Neural progenitor cell (in vitro differentiated cells): ENCODE measurements at regions not wholly inside any gene's neighbourhood (a gene's known extent, or its start where the extent isn't known, plus 50 kb on each side); places are given as distances from the start of the nearest gene placed in this dataset.
"Not testable (repeated sequence)": the region's sequence is repeated elsewhere in the genome, so short reads cannot be mapped to it uniquely, and the experiment has no call there.

Source experiments
- DNase-seq: peaks from one replicate; pipeline ENCODE4 v3.0.0-alpha.2; 2016; ENCODE audit warnings: low spot score
- H2AFZ ChIP-seq: fragments of 200-600 bp; sonication (generic); replicated peaks from 2 replicates; pipeline ENCODE4 v1.6.1; 2016; ENCODE audit warnings: antibody characterized with exemption
- H3F3A ChIP-seq: fragments of 200-600 bp; sonication (generic); 2 replicates; pipeline ENCODE4 v1.6.1; 2016; ENCODE audit warnings: antibody characterized with exemption, low read depth
- H3K27ac ChIP-seq: fragments of 200-600 bp; sonication (generic); 2 replicates; pipeline ENCODE4 v1.5.1; 2016; ENCODE audit warnings: mild to moderate bottlenecking
- H3K27me3 ChIP-seq: fragments of 200-600 bp; sonication (generic); 2 replicates; pipeline ENCODE4 v1.6.1; 2016; ENCODE audit warnings: mild to moderate bottlenecking, moderate library complexity
- H3K36me3 ChIP-seq: fragments of 200-600 bp; sonication (generic); 2 replicates; pipeline ENCODE4 v1.5.1; 2016
- H3K4me1 ChIP-seq: fragments of 200-600 bp; sonication (generic); 2 replicates; pipeline ENCODE4 v1.6.1; 2016; ENCODE audit warnings: mixed run types
- H3K4me2 ChIP-seq: fragments of 200-600 bp; sonication (generic); 2 replicates; pipeline ENCODE4 v1.6.1; 2016
- H3K4me3 ChIP-seq: fragments of 200-600 bp; sonication (generic); 2 replicates; pipeline ENCODE4 v1.5.1; 2016
- H3K79me2 ChIP-seq: fragments of 200-600 bp; sonication (generic); 2 replicates; pipeline ENCODE4 v1.6.1; 2016; ENCODE audit warnings: low read depth
- H3K9ac ChIP-seq: fragments of 200-600 bp; sonication (generic); 2 replicates; pipeline ENCODE4 v1.6.1; 2016
- H3K9me3 ChIP-seq: fragments of 200-600 bp; sonication (generic); 2 replicates; pipeline ENCODE4 v1.5.1; 2016; ENCODE audit warnings: low read depth
- H4K20me1 ChIP-seq: fragments of 200-600 bp; sonication (generic); 2 replicates; pipeline ENCODE4 v1.6.1; 2016; ENCODE audit warnings: low read depth
- H3K27ac Mint-ChIP-seq: 3 replicates; pipeline ENCODE4 v1.8.0; 2021; ENCODE audit warnings: mixed read lengths
- H3K27me3 Mint-ChIP-seq: 2 replicates; pipeline ENCODE4 v1.8.0; 2022; ENCODE audit warnings: low read depth, mild to moderate bottlenecking, inconsistent platforms, moderate library complexity, mixed read lengths; ENCODE audit not compliant: insufficient read depth
- H3K36me3 Mint-ChIP-seq: 3 replicates; pipeline ENCODE4 v1.8.0; 2021; ENCODE audit warnings: mixed read lengths
- H3K4me1 Mint-ChIP-seq: 3 replicates; pipeline ENCODE4 v1.8.0; 2021; ENCODE audit warnings: mixed read lengths
- H3K4me3 Mint-ChIP-seq: 3 replicates; pipeline ENCODE4 v1.8.0; 2021; ENCODE audit warnings: mild to moderate bottlenecking, moderate library complexity, mixed read lengths
- H3K9me3 Mint-ChIP-seq: 3 replicates; pipeline ENCODE4 v1.8.0; 2020; ENCODE audit warnings: mixed read lengths
- EZH2 ChIP-seq: fragments of 200-600 bp; sonication (generic); IDR thresholded peaks from 2 replicates; pipeline ENCODE4 v1.6.1; 2017; ENCODE audit warnings: antibody characterized with exemption, mild to moderate bottlenecking, moderate library complexity
- EZH2phosphoT487 ChIP-seq: fragments of 200-600 bp; sonication (generic); IDR thresholded peaks from 2 replicates; pipeline ENCODE4 v1.6.1; 2017; ENCODE audit warnings: antibody characterized with exemption
- TF ChIP-seq, protein P1 (sequence below): fragments of 200-600 bp; sonication (generic); IDR thresholded peaks from 2 replicates; pipeline ENCODE4 v1.5.1; 2017; ENCODE audit warnings: antibody characterized with exemption, mild to moderate bottlenecking

GRCh38 chrX:150213481-150214030, 149.6 kb upstream of the MAMLD1 start:
- TF ChIP-seq EZH2phosphoT487: no peak
- TF ChIP-seq, protein P1, sequence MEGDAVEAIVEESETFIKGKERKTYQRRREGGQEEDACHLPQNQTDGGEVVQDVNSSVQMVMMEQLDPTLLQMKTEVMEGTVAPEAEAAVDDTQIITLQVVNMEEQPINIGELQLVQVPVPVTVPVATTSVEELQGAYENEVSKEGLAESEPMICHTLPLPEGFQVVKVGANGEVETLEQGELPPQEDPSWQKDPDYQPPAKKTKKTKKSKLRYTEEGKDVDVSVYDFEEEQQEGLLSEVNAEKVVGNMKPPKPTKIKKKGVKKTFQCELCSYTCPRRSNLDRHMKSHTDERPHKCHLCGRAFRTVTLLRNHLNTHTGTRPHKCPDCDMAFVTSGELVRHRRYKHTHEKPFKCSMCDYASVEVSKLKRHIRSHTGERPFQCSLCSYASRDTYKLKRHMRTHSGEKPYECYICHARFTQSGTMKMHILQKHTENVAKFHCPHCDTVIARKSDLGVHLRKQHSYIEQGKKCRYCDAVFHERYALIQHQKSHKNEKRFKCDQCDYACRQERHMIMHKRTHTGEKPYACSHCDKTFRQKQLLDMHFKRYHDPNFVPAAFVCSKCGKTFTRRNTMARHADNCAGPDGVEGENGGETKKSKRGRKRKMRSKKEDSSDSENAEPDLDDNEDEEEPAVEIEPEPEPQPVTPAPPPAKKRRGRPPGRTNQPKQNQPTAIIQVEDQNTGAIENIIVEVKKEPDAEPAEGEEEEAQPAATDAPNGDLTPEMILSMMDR: no peak
- no peak for TF ChIP-seq EZH2
- Mint-ChIP-seq H3K9me3 (peaks cover 7% of the 10 kb centered on the region), H3K4me3 (no peak overlapping the region), H3K27ac (no peak overlapping the region), H3K27me3 (peaks cover 5% of the 10 kb centered on the region), H3K4me1 (peaks cover 4% of the 10 kb centered on the region), H3K36me3 (no peaks in the 10 kb centered on the region)
- Histone ChIP-seq H3K27me3 (peaks cover 14% of the 10 kb centered on the region), H3K4me2 (no peak overlapping the region), H3F3A (no peaks in the 10 kb centered on the region), H4K20me1 (peaks cover 3% of the 10 kb centered on the region), H3K27ac (no peak overlapping the region), H3K9ac (no peak overlapping the region), H3K9me3 (no peaks in the 10 kb centered on the region), H2AFZ (no peak overlapping the region), H3K4me3 (no peak overlapping the region), H3K79me2 (no peaks in the 10 kb centered on the region), H3K36me3 (no peaks in the 10 kb centered on the region), H3K4me1 (no peaks in the 10 kb centered on the region)
- DNase-seq: no peak

- not testable (repeated sequence) for H3K27ac Mint-ChIP-seq, H3K36me3 ChIP-seq, H3K36me3 Mint-ChIP-seq, H3K4me3 ChIP-seq, H2AFZ ChIP-seq, H3F3A ChIP-seq, H3K4me1 ChIP-seq, H3K9me3 Mint-ChIP-seq, H3K9ac ChIP-seq, H3K4me1 Mint-ChIP-seq, H3K27ac ChIP-seq, H4K20me1 ChIP-seq, H3K79me2 ChIP-seq, H3K9me3 ChIP-seq, H3K4me3 Mint-ChIP-seq, H3K27me3 Mint-ChIP-seq, DNase-seq, H3K4me2 ChIP-seq
- H3K27me3 ChIP-seq: peaks cover 37% of the 10 kb centered on the region
Observed at GRCh38 chrX:150216000-150216399, 147.1 kb upstream of the MAMLD1 start.

DNA sequence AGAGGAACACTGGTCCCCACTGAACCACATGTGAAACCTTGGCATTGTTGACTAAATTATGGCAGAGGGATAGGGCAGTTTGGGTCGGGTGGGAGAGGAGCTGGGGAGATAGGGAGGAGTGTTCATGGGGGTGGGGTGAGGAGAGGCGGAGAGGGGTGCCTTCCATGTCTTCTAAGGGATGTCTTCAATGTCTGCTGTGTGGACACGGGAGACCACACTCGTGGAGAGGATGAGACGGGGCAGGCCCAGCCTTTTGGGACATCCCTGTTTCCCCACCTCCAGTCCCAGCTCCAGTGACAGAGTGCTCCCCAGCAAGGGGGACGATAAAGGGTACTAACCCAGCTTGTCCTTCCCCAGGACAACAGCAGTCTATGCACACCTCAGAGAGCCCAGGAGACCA, 146.4 kb upstream of the MAMLD1 start:
- Histone ChIP-seq H3K27me3 (peaks cover 32% of the 10 kb centered on the region), H3K4me2 (no peak overlapping the region)
- H3K27ac Mint-ChIP-seq: no peak overlapping the region

DNA sequence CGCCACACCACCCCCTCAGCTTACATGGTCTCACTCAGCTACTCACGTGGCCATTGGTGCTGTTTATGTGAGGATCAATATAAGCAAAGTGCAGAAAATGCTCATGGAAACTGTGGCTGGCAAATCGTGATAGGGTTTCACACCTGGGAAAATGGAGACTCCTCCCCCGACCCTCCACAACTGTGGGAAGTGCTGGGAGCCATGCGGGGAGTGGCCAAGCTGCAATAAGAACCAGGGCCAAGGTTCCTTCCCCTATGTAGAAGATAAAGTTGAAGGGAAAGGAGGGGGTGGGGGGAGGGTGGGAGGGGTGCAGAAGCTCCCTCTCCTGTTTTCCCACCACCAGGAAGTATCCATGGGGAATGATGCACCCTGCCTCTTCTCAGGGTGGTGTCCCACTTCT, 145.5 kb upstream of the MAMLD1 start:
- Mint-ChIP-seq H3K9me3 (peaks cover 15% of the 10 kb centered on the region), H3K27ac (no peak overlapping the region), H3K4me1 (peaks cover 7% of the 10 kb centered on the region), H3K27me3 (peaks cover 7% of the 10 kb centered on the region), H3K36me3 (no peaks in the 10 kb centered on the region), H3K4me3 (no peak overlapping the region)
- DNase-seq: no peak
- TF ChIP-seq EZH2 (no peak), EZH2phosphoT487 (no peak)
- TF ChIP-seq, protein P1: no peak
- Histone ChIP-seq H3K36me3 (no peaks in the 10 kb centered on the region), H4K20me1 (peaks cover 3% of the 10 kb centered on the region), H3F3A (peaks cover 7% of the 10 kb centered on the region), H3K9me3 (no peaks in the 10 kb centered on the region), H3K9ac (no peak overlapping the region), H3K4me2 (no peak overlapping the region), H3K4me1 (peaks cover 5% of the 10 kb centered on the region), H2AFZ (no peak overlapping the region), H3K27me3 (peaks cover 31% of the 10 kb centered on the region), H3K4me3 (no peak overlapping the region), H3K27ac (no peak overlapping the region), H3K79me2 (no peaks in the 10 kb centered on the region)

More for the DNA sequence above, 146.4 kb upstream of the MAMLD1 start:
- no peaks in the 10 kb centered on the region for H3K36me3 ChIP-seq
- Mint-ChIP-seq H3K4me3 (no peak overlapping the region), H3K4me1 (peaks cover 8% of the 10 kb centered on the region), H3K36me3 (no peaks in the 10 kb centered on the region), H3K27me3 (peaks cover 7% of the 10 kb centered on the region), H3K9me3 (peaks cover 14% of the 10 kb centered on the region)
- TF ChIP-seq EZH2phosphoT487 (no peak), EZH2 (no peak)
- TF ChIP-seq, protein P1: no peak
- no peak overlapping the region for H3K9ac ChIP-seq
- no peak overlapping the region for H3K4me3 ChIP-seq
- H2AFZ ChIP-seq: no peak overlapping the region
- H3K79me2 ChIP-seq: no peaks in the 10 kb centered on the region
- H3K4me1 ChIP-seq: peaks cover 5% of the 10 kb centered on the region
- no peaks in the 10 kb centered on the region for H3K9me3 ChIP-seq
- DNase-seq: no peak
- H3F3A ChIP-seq: peaks cover 7% of the 10 kb centered on the region
- H3K27ac ChIP-seq: no peak overlapping the region
- H4K20me1 ChIP-seq: peaks cover 3% of the 10 kb centered on the region
